ENCODE measurements at regions not wholly inside any gene's neighbourhood (a gene's known extent, or its start where the extent isn't known, plus 50 kb on each side); places are given as distances from the start of the nearest gene placed in this dataset.

DNA sequence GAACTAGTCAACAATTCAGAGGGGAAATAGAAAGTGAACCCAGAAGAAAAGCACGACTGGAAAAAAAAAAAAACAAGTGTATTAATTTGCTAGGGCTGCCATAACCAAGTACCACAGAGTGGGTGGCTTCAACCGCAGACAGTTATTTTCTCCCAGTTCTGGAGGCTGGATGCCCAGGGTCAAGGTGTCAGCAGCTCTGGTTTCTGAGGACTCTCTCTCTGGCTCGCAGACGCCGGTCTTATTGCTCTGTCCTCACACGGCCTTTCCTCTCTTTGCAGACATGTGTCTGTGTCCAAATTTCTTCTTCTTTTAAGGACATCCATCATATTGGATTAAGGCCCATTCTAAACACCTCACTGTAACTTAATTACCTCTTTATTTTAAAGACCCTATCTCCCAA lies 291.8 kb downstream of the XXYLT1 start:
- Mint-ChIP-seq H3K4me3 (no peak overlapping the region), H3K27me3 (ENCODE audit: low read depth in 2 of 2) (peaks cover 17 to 26% of the 10 kb centered on the region in 2 donors), H3K9me3 (no peaks in the 10 kb centered on the region), H3K4me1 (no peaks in the 10 kb centered on the region), H3K36me3 (no peaks in the 10 kb centered on the region), H3K27ac (no peak overlapping the region)
- H3K9me3 ChIP-seq (ENCODE audit: control insufficient read depth, insufficient read depth, low read length), result no peaks in the 10 kb centered on the region
- no peak overlapping the region for H3K27ac ChIP-seq (ENCODE audit: low read length)
- H3K27me3 ChIP-seq (ENCODE audit: control insufficient read depth, insufficient read depth, low read length), result no peaks in the 10 kb centered on the region
- no peak overlapping the region for H3K4me3 ChIP-seq (ENCODE audit: low read length)
- intact Hi-C loops (cut with micrococcal nuclease), result no loop called here
- DNase-seq (no peak), ATAC-seq (no peak)
- no peaks in the 10 kb centered on the region for H3K36me3 ChIP-seq (ENCODE audit: control insufficient read depth, insufficient read depth, low read length)
- WGBS (ENCODE audit: insufficient coverage), result 76% methylated on average over 6 of the region's 6 CpGs
- no peak for TF ChIP-seq CTCF (IDR thresholded peaks at IDR 0.05)
- H3K4me1 ChIP-seq (ENCODE audit: control insufficient read depth, insufficient read depth, low read length), result peaks cover 6% of the 10 kb centered on the region

- DNase-seq, result no peak
- Histone ChIP-seq H3K4me1 (ENCODE audit: control insufficient read depth, insufficient read depth, low read length) (peaks cover 10% of the 10 kb centered on the region), H3K9me3 (ENCODE audit: control insufficient read depth, insufficient read depth, low read length) (no peaks in the 10 kb centered on the region), H3K36me3 (ENCODE audit: control insufficient read depth, insufficient read depth, low read length) (no peaks in the 10 kb centered on the region), H3K4me3 (ENCODE audit: low read length) (no peak overlapping the region), H3K27me3 (ENCODE audit: control insufficient read depth, insufficient read depth, low read length) (no peaks in the 10 kb centered on the region), H3K27ac (ENCODE audit: low read length) (no peak overlapping the region)
- no peak for TF ChIP-seq CTCF (IDR thresholded peaks at IDR 0.05)
- H3K27ac Mint-ChIP-seq, result no peak overlapping the region
- H3K9me3 Mint-ChIP-seq, result no peaks in the 10 kb centered on the region
- H3K36me3 Mint-ChIP-seq, result no peaks in the 10 kb centered on the region
- H3K4me1 Mint-ChIP-seq, result peaks cover 0 to 3% of the 10 kb centered on the region in 2 donors
- H3K4me3 Mint-ChIP-seq, result no peak overlapping the region
- ATAC-seq, result no peak
- 88% methylated on average over 2 of the region's 3 CpGs for WGBS (ENCODE audit: insufficient coverage)
- intact Hi-C loops (cut with micrococcal nuclease), result no loop called here
- peaks cover 23 to 40% of the 10 kb centered on the region in 2 donors for H3K27me3 Mint-ChIP-seq (ENCODE audit: low read depth in 2 of 2)
Measured at GRCh38 chr3:194982472-194982871, 288.5 kb downstream of the XXYLT1 start.

DNA sequence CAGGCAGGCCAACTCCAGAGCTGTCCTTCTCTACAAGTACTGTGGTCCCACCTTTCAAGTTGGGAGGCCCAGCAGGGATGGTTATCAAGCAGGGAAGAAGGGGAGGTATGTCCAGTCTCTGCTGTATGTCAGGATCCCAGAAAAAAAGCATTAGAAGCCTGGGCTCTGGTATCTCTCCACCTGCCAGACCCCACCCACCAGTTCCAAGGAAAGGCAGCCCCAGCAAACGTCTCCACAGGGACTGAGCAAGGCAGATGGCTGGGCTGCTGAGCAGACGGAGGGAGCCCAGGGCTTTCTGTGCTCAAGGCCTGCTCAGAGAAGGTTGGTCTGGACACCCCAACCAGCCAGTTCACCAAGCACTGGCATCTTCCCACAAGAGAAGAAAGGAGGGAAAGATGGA lies 287.8 kb downstream of the XXYLT1 start:
- H3K27ac ChIP-seq (ENCODE audit: low read length), result no peak overlapping the region
- intact Hi-C loops (cut with micrococcal nuclease), result no loop called here
- H3K9me3 ChIP-seq (ENCODE audit: control insufficient read depth, insufficient read depth, low read length), result no peaks in the 10 kb centered on the region
- H3K27ac Mint-ChIP-seq, result no peak overlapping the region
- H3K27me3 ChIP-seq (ENCODE audit: control insufficient read depth, insufficient read depth, low read length), result no peaks in the 10 kb centered on the region
- WGBS (ENCODE audit: insufficient coverage), result 79% methylated on average over 2 of the region's 2 CpGs
- TF ChIP-seq CTCF (IDR thresholded peaks at IDR 0.05), result no peak
- no peak for ATAC-seq
- H3K9me3 Mint-ChIP-seq, result no peaks in the 10 kb centered on the region
- DNase-seq, result no peak
- H3K27me3 Mint-ChIP-seq (ENCODE audit: low read depth in 2 of 2), result peaks cover 21 to 40% of the 10 kb centered on the region in 2 donors
- H3K4me1 Mint-ChIP-seq, result peaks cover 0 to 3% of the 10 kb centered on the region in 2 donors
- H3K4me1 ChIP-seq (ENCODE audit: control insufficient read depth, insufficient read depth, low read length), result peaks cover 10% of the 10 kb centered on the region
- H3K4me3 Mint-ChIP-seq, result no peak overlapping the region
- H3K4me3 ChIP-seq (ENCODE audit: low read length), result no peak overlapping the region
- no peaks in the 10 kb centered on the region for H3K36me3 ChIP-seq (ENCODE audit: control insufficient read depth, insufficient read depth, low read length)
- no peaks in the 10 kb centered on the region for H3K36me3 Mint-ChIP-seq

DNA sequence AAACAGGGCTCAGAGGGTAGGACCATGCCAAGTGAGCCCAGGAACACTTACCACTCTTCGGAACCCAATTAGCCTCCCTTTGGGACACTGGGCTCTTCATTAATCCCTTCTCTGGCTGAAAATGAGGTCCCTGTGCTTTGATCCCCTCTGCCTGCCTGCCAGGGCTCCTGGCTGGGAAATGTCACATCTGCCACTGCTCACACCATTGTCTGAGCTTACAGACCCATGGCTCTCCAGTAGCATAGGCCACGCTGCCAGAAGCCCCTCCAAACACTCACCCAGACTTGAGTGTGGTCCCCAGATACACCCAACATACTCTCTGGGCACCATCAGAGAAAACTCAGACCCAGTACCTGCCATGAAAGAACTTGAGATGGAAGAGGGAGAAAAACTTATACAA lies 287.3 kb downstream of the XXYLT1 start:
- Histone ChIP-seq H3K36me3 (ENCODE audit: control insufficient read depth, insufficient read depth, low read length) (no peaks in the 10 kb centered on the region), H3K27me3 (ENCODE audit: control insufficient read depth, insufficient read depth, low read length) (no peaks in the 10 kb centered on the region), H3K4me1 (ENCODE audit: control insufficient read depth, insufficient read depth, low read length) (peaks cover 10% of the 10 kb centered on the region), H3K27ac (ENCODE audit: low read length) (no peak overlapping the region), H3K9me3 (ENCODE audit: control insufficient read depth, insufficient read depth, low read length) (no peaks in the 10 kb centered on the region), H3K4me3 (ENCODE audit: low read length) (no peak overlapping the region)
- Mint-ChIP-seq H3K27me3 (ENCODE audit: low read depth in 2 of 2) (peaks cover 19 to 40% of the 10 kb centered on the region in 2 donors), H3K4me1 (peaks cover 0 to 3% of the 10 kb centered on the region in 2 donors), H3K9me3 (no peaks in the 10 kb centered on the region), H3K4me3 (no peak overlapping the region), H3K27ac (no peak overlapping the region), H3K36me3 (no peaks in the 10 kb centered on the region)
- intact Hi-C loops (cut with micrococcal nuclease), result no loop called here
- ATAC-seq, result no peak
- no peak for DNase-seq
- no peak for TF ChIP-seq CTCF (IDR thresholded peaks at IDR 0.05)
- WGBS (ENCODE audit: insufficient coverage), result 83% methylated on average over 2 of the region's 2 CpGs
